H9 (cell line): ENCODE measurements at regions not wholly inside any gene's neighbourhood (a gene's known extent, or its start where the extent isn't known, plus 50 kb on each side); places are given as distances from the start of the nearest gene placed in this dataset.

Source experiments
- DNase-seq: peaks from one replicate; pipeline ENCODE4 v3.0.0-alpha.2; 2017
- H2AFZ ChIP-seq: one replicate; pipeline ENCODE4 v1.6.1; 2013; ENCODE audit warnings: mild to moderate bottlenecking, low read length, control low read depth, moderate library complexity
- H2AK5ac ChIP-seq: 2 replicates; pipeline ENCODE4 v1.6.1; 2013; ENCODE audit warnings: low read length, control low read depth, mixed read lengths; ENCODE audit not compliant: insufficient read length
- H2BK120ac ChIP-seq: one replicate; pipeline ENCODE4 v1.6.1; 2013; ENCODE audit warnings: low read depth, mild to moderate bottlenecking, low read length, control low read depth, inconsistent platforms; ENCODE audit not compliant: poor library complexity, severe bottlenecking
- H2BK12ac ChIP-seq: 2 replicates; pipeline ENCODE4 v1.6.1; 2013; ENCODE audit warnings: low read length, control low read depth, mixed read lengths, low read depth; ENCODE audit not compliant: insufficient read length
- H2BK15ac ChIP-seq: 2 replicates; pipeline ENCODE4 v1.6.1; 2013; ENCODE audit warnings: low read depth, low read length, control low read depth
- H2BK20ac ChIP-seq: one replicate; pipeline ENCODE4 v1.6.1; 2013; ENCODE audit warnings: low read depth, mild to moderate bottlenecking, low read length, control low read depth, inconsistent platforms; ENCODE audit not compliant: poor library complexity, severe bottlenecking
- H2BK5ac ChIP-seq: 2 replicates; pipeline ENCODE4 v1.6.1; 2013; ENCODE audit warnings: low read length, control low read depth, mixed read lengths; ENCODE audit not compliant: insufficient read length
- H3K14ac ChIP-seq: 2 replicates; pipeline ENCODE4 v1.6.1; 2013; ENCODE audit warnings: low read length, control low read depth; ENCODE audit not compliant: insufficient read depth
- H3K18ac ChIP-seq: 2 replicates; pipeline ENCODE4 v1.6.1; 2013; ENCODE audit warnings: low read depth, mild to moderate bottlenecking, mixed read lengths, low read length, control low read depth; ENCODE audit not compliant: insufficient read length
- H3K23ac ChIP-seq: 2 replicates; pipeline ENCODE4 v1.6.1; 2013; ENCODE audit warnings: low read length, control low read depth, mixed read lengths, low read depth; ENCODE audit not compliant: insufficient read length
- H3K23me2 ChIP-seq: 2 replicates; pipeline ENCODE4 v1.6.1; 2013; ENCODE audit warnings: low read depth, mild to moderate bottlenecking, mixed read lengths, low read length, control low read depth; ENCODE audit not compliant: insufficient read length, poor library complexity, severe bottlenecking
- H3K27ac ChIP-seq: 2 replicates; pipeline ENCODE4 v1.5.1; 2013; ENCODE audit warnings: low read length, control low read depth, mixed read lengths, low read depth; ENCODE audit not compliant: insufficient read length
- H3K27me3 ChIP-seq: 2 replicates; pipeline ENCODE4 v1.6.1; 2013; ENCODE audit warnings: low read length, control low read depth, inconsistent platforms; ENCODE audit not compliant: insufficient read depth
- H3K4ac ChIP-seq: 2 replicates; pipeline ENCODE4 v1.6.1; 2013; ENCODE audit warnings: low read depth, mild to moderate bottlenecking, control low read depth, inconsistent platforms, low read length, moderate library complexity
- H3K4me1 ChIP-seq: 2 replicates; pipeline ENCODE4 v1.6.1; 2013; ENCODE audit warnings: low read length, control low read depth, inconsistent platforms; ENCODE audit not compliant: insufficient read depth
- H3K4me2 ChIP-seq: 2 replicates; pipeline ENCODE4 v1.6.1; 2013; ENCODE audit warnings: low read length, control low read depth, mixed read lengths; ENCODE audit not compliant: insufficient read length, insufficient read depth
- H3K56ac ChIP-seq: 2 replicates; pipeline ENCODE4 v1.6.1; 2013; ENCODE audit warnings: low read depth, mild to moderate bottlenecking, mixed read lengths, low read length, control low read depth; ENCODE audit not compliant: insufficient read length
- H3K79me1 ChIP-seq: 2 replicates; pipeline ENCODE4 v1.6.1; 2013; ENCODE audit warnings: low read depth, mild to moderate bottlenecking, moderate library complexity, low read length, control low read depth, inconsistent platforms; ENCODE audit not compliant: insufficient read depth, poor library complexity, severe bottlenecking
- H3K79me2 ChIP-seq: 2 replicates; pipeline ENCODE4 v1.6.1; 2013; ENCODE audit warnings: low read length, control low read depth, inconsistent platforms; ENCODE audit not compliant: insufficient read depth
- H3K9ac ChIP-seq: 2 replicates; pipeline ENCODE4 v1.6.1; 2013; ENCODE audit warnings: low read length, control low read depth, mixed read lengths; ENCODE audit not compliant: insufficient read length; ENCODE audit errors: extremely low read depth
- H3K9me3 ChIP-seq: one replicate; pipeline ENCODE4 v1.6.1; 2013; ENCODE audit warnings: low read depth, low read length, inconsistent platforms; ENCODE audit not compliant: control insufficient read depth
- H3T11ph ChIP-seq: one replicate; pipeline ENCODE4 v1.6.1; 2013; ENCODE audit warnings: mild to moderate bottlenecking, low read length, control low read depth, inconsistent platforms
- H4K20me1 ChIP-seq: one replicate; pipeline ENCODE4 v1.6.1; 2013; ENCODE audit not compliant: control insufficient read depth, insufficient read length, insufficient read depth
- H4K5ac ChIP-seq: 2 replicates; pipeline ENCODE4 v1.6.1; 2013; ENCODE audit warnings: low read depth, mild to moderate bottlenecking, mixed read lengths, low read length, control low read depth; ENCODE audit not compliant: insufficient read length
- H4K8ac ChIP-seq: replicated peaks from 2 replicates; pipeline ENCODE4 v1.6.1; 2013; ENCODE audit warnings: low read length, control low read depth, mixed read lengths, low read depth; ENCODE audit not compliant: insufficient read length
- H4K91ac ChIP-seq: 2 replicates; pipeline ENCODE4 v1.6.1; 2013; ENCODE audit warnings: low read depth, mild to moderate bottlenecking, moderate library complexity, mixed read lengths, low read length, control low read depth; ENCODE audit not compliant: insufficient read length
- H3K27ac Mint-ChIP-seq, 3 experiments: 2 replicates in 2 of 3; 3 replicates in 1 of 3; pipeline ENCODE4 v1.8.0; 2020 to 2021; ENCODE audit warnings: mixed read lengths in 3 of 3, mild to moderate bottlenecking in 1 of 3, moderate library complexity in 1 of 3
- H3K27me3 Mint-ChIP-seq: 2 replicates; pipeline ENCODE4 v1.8.0; 2021; ENCODE audit warnings: low read depth, mild to moderate bottlenecking, moderate library complexity, mixed read lengths
- H3K36me3 Mint-ChIP-seq, 3 experiments: 2 replicates in 2 of 3; 3 replicates in 1 of 3; pipeline ENCODE4 v1.8.0; 2020 to 2021; ENCODE audit warnings: low read depth in 3 of 3, mixed read lengths in 3 of 3; ENCODE audit not compliant: insufficient read depth in 1 of 3
- H3K4me1 Mint-ChIP-seq, 2 experiments: 2 replicates each; pipeline ENCODE4 v1.8.0; 2020; ENCODE audit warnings: mixed read lengths in 2 of 2
- H3K4me3 Mint-ChIP-seq, 2 experiments: 2 replicates in 1 of 2; 3 replicates in 1 of 2; pipeline ENCODE4 v1.8.0; 2020 to 2021; ENCODE audit warnings: mild to moderate bottlenecking in 2 of 2, mixed read lengths in 2 of 2, moderate library complexity in 1 of 2
- H3K9me3 Mint-ChIP-seq, 2 experiments: 2 replicates in 1 of 2; 3 replicates in 1 of 2; pipeline ENCODE4 v1.8.0; 2020; ENCODE audit warnings: mild to moderate bottlenecking in 2 of 2, mixed read lengths in 2 of 2, moderate library complexity in 1 of 2
- WGBS: extraction: QIAGEN DNeasy Blood & Tissue Kit; methylation state at CpG from one replicate; pipeline ENCODE4 v1.1.7; 2013; ENCODE audit warnings: missing lambda C conversion rate, low lambda C conversion rate, mixed read lengths; ENCODE audit not compliant: insufficient read length; ENCODE audit errors: extremely low coverage; 5-methylcytosine and 5-hydroxymethylcytosine counted together
- TF ChIP-seq, protein P1 (sequence below): fragments of 200-600 bp; sonication (generic); conservative IDR thresholded peaks from 3 replicates; pipeline ENCODE4 v1.8.0; 2021; ENCODE audit warnings: antibody characterized with exemption, mild to moderate bottlenecking

DNA sequence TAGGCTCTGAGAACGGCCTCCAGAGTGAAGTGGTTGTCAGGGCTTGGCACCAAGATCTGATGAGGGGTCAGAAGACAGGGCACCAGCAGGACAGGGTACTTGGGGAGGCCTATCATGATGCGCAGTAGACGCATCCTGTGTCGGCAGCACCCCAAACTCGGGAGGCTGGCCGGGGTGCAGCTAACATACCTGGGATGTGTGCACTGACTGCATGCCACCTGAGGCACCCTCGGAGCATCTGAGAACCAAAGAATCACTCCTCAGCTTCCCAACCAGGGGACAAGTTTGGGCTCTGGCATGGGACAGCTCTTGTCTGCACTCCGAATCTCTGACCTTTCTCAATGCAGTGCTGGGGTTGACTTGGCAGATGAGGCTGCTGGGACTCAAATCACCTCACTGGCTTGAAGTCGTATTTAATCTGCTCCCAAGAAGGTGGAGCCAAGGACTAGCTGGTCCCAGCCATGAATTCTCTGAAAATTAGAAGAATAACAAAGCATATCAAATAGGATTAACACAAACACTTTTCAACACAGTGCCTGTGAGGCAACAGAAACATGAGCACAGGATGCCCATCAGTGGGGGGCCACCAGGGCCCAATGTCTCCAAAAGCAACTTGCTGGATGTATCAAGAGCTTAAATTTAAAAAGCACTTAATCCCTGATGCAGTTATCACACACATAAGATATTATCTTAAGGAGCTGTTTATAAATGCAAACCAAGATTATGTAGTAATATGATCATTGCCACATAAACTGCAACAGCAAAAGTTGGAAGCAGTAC, 348.8 kb downstream of the PREX1 start:
- Histone ChIP-seq H3K4me1 (peaks cover 2% of the 10 kb centered on the region; the same call in 1 of the 2 replicates), H2BK120ac (no peak overlapping the region), H3K23me2 (no peaks in the 10 kb centered on the region), H2AFZ (no peak overlapping the region), H3K18ac (no peak overlapping the region), H2BK15ac (no peak overlapping the region), H3K4me2 (no peak overlapping the region), H2BK20ac (no peak overlapping the region), H3K4ac (no peak overlapping the region), H3K14ac (0 out of 2 replicates have a peak overlapping the region, but pooled peaks have one; percentile 33), H4K91ac (no peak overlapping the region), H4K20me1 (no peaks in the 10 kb centered on the region), H2BK12ac (no peak overlapping the region), H2AK5ac (no peak overlapping the region), H3K79me2 (no peaks in the 10 kb centered on the region), H3K79me1 (no peaks in the 10 kb centered on the region), H4K5ac (no peak overlapping the region), H2BK5ac (no peak overlapping the region), H3K27ac (no peak overlapping the region), H4K8ac (no peak overlapping the region), H3T11ph (no peak overlapping the region), H3K9me3 (no peaks in the 10 kb centered on the region), H3K9ac (no peak overlapping the region), H3K23ac (no peak overlapping the region), H3K56ac (no peak overlapping the region), H3K27me3 (no peaks in the 10 kb centered on the region; the same call in 1 of the 2 replicates)
- H3K27me3 Mint-ChIP-seq: peaks cover 11% of the 10 kb centered on the region
- H3K27ac Mint-ChIP-seq: no peak overlapping the region
- DNase-seq: no peak
- peaks cover 5 to 9% of the 10 kb centered on the region in 2 experiments; a peak in 3 of 5 replicates for H3K9me3 Mint-ChIP-seq
- H3K4me3 Mint-ChIP-seq: peak overlapping the region in 1 of 2 experiments; percentile 59; a peak in 1 of 5 replicates
- H3K4me1 Mint-ChIP-seq: peaks cover 26 to 36% of the 10 kb centered on the region in 2 experiments
- TF ChIP-seq, protein P1, sequence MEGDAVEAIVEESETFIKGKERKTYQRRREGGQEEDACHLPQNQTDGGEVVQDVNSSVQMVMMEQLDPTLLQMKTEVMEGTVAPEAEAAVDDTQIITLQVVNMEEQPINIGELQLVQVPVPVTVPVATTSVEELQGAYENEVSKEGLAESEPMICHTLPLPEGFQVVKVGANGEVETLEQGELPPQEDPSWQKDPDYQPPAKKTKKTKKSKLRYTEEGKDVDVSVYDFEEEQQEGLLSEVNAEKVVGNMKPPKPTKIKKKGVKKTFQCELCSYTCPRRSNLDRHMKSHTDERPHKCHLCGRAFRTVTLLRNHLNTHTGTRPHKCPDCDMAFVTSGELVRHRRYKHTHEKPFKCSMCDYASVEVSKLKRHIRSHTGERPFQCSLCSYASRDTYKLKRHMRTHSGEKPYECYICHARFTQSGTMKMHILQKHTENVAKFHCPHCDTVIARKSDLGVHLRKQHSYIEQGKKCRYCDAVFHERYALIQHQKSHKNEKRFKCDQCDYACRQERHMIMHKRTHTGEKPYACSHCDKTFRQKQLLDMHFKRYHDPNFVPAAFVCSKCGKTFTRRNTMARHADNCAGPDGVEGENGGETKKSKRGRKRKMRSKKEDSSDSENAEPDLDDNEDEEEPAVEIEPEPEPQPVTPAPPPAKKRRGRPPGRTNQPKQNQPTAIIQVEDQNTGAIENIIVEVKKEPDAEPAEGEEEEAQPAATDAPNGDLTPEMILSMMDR: no peak
- H3K36me3 Mint-ChIP-seq: peaks cover 0 to 16% (median 7%) of the 10 kb centered on the region in 3 experiments; a peak in 4 of 7 replicates
- WGBS: no CpG with 5 or more reads among the region's 9 CpGs
